HCT116 (cell line): ENCODE measurements at regions not wholly inside any gene's neighbourhood (a gene's known extent, or its start where the extent isn't known, plus 50 kb on each side); places are given as distances from the start of the nearest gene placed in this dataset.

Experiments used
- ATAC-seq: fragments of 200-7000 bp; cut with Tn5 transposase; 2 replicates; pipeline ENCODE4 v1.9.1; 2020; ENCODE audit warnings: mild to moderate bottlenecking, moderate library complexity
- BruUV-seq: library from RNA; stranded (reverse); fragments of 400-500 nt; replicated peaks from 2 replicates; lab custom pipeline; 2021; lab: Mats Ljungman, UMichigan
- CTCF ChIA-PET: fragments of 300-600 bp; sonication (Branson Sonifier 250); formaldehyde crosslinking; loops from one replicate; lab custom pipeline; 2021; ENCODE audit warnings: antibody characterized with exemption; lab: Charles Lee
- POLR2A ChIA-PET: fragments of 300-600, 350-600 bp; sonication (Branson Sonifier 250); formaldehyde crosslinking; loops from one replicate; lab custom pipeline; 2021; ENCODE audit warnings: antibody characterized with exemption; lab: Charles Lee
- RAD21 ChIA-PET, 2 experiments: fragments of 300-600 bp; sonication (Branson Sonifier 250); formaldehyde crosslinking; loops; one replicate each; lab custom pipeline; 2023; ENCODE audit warnings: low total read pairs in 2 of 2; ENCODE audit not compliant: uncharacterized antibody in 2 of 2, unreplicated experiment in 2 of 2, low non-redundant PET in 1 of 2; lab: Charles Lee
- DNase-seq: peaks from one replicate; pipeline ENCODE4 v3.0.0-alpha.2; 2010; ENCODE audit warnings: low read depth, low spot score
- H2AFZ ChIP-seq: fragments of 200-600 bp; shearing (Covaris generic), sonication (generic); 2 replicates; pipeline ENCODE4 v1.6.1; 2017; ENCODE audit warnings: low read depth, mixed run types, mixed read lengths, antibody characterized with exemption, low read length; ENCODE audit not compliant: poor library complexity, severe bottlenecking
- H3K27ac ChIP-seq: 2 replicates; pipeline ENCODE4 v1.5.1; 2012; ENCODE audit warnings: low read depth, low read length
- H3K27me3 ChIP-seq: fragments of 200-600 bp; sonication (generic); 2 replicates; pipeline ENCODE4 v1.6.1; 2016; ENCODE audit warnings: mixed run types, low read length, mixed read lengths; ENCODE audit not compliant: insufficient read depth
- H3K36me3 ChIP-seq, 2 experiments: fragments of 200-500 bp in 1 of 2; fragments of 200-600 bp in 1 of 2; sonication (Bioruptor generic) in 1 of 2; sonication (generic) in 1 of 2; 2 replicates each; pipeline versions ENCODE4 v1.5.1 to v1.6.1; 2014 to 2016; ENCODE audit warnings: low read length in 2 of 2, inconsistent platforms in 1 of 2, mixed read lengths in 1 of 2, mixed run types in 1 of 2; ENCODE audit not compliant: insufficient read depth in 2 of 2, control insufficient read depth in 1 of 2
- H3K4me1 ChIP-seq, 2 experiments: fragments of 200-600 bp in 1 of 2; sonication (generic) in 1 of 2; 2 replicates each; pipeline versions ENCODE4 v1.5.1 to v1.6.1; 2012 to 2017; ENCODE audit warnings: low read length in 2 of 2, inconsistent platforms in 1 of 2, mild to moderate bottlenecking in 1 of 2, mixed read lengths in 1 of 2, mixed run types in 1 of 2, moderate library complexity in 1 of 2; ENCODE audit not compliant: insufficient read depth in 2 of 2, control insufficient read depth in 1 of 2
- H3K4me2 ChIP-seq: fragments of 200-600 bp; sonication (generic); 2 replicates; pipeline ENCODE4 v1.6.1; 2017; ENCODE audit warnings: mixed run types, low read length, mixed read lengths
- H3K4me3 ChIP-seq, 2 experiments: fragments of 200-600 bp in 1 of 2; sonication (generic) in 1 of 2; replicated peaks in 1 of 2; 2 replicates each; pipeline ENCODE4 v1.5.1; 2011 to 2016; ENCODE audit warnings: low read length in 2 of 2, control low read depth in 1 of 2, low read depth in 1 of 2, mild to moderate bottlenecking in 1 of 2, mixed read lengths in 1 of 2, mixed run types in 1 of 2
- H3K79me2 ChIP-seq: fragments of 200-600 bp; sonication (generic); 2 replicates; pipeline ENCODE4 v1.6.1; 2017; ENCODE audit warnings: mild to moderate bottlenecking, mixed run types, low read length, moderate library complexity, mixed read lengths; ENCODE audit not compliant: insufficient read depth
- H3K9ac ChIP-seq: fragments of 200-600 bp; sonication (generic); 2 replicates; pipeline ENCODE4 v1.6.1; 2016; ENCODE audit warnings: low read length, mixed read lengths
- H3K9me2 ChIP-seq: fragments of 200-600 bp; sonication (generic), shearing (Covaris generic); 2 replicates; pipeline ENCODE4 v1.6.1; 2017; ENCODE audit warnings: mixed run types, mild to moderate bottlenecking, moderate library complexity; ENCODE audit not compliant: insufficient read depth
- H3K9me3 ChIP-seq, 2 experiments: fragments of 200-500 bp in 1 of 2; fragments of 200-600 bp in 1 of 2; sonication (Bioruptor generic) in 1 of 2; sonication (generic) in 1 of 2; 2 replicates each; pipeline ENCODE4 v1.6.1; 2014 to 2017; ENCODE audit warnings: low read length in 2 of 2, mixed read lengths in 2 of 2, inconsistent platforms in 1 of 2, low read depth in 1 of 2, mild to moderate bottlenecking in 1 of 2, mixed run types in 1 of 2, moderate library complexity in 1 of 2; ENCODE audit not compliant: control insufficient read depth in 1 of 2, insufficient read depth in 1 of 2
- H4K20me1 ChIP-seq: fragments of 200-600 bp; sonication (generic), shearing (Covaris generic); 2 replicates; pipeline ENCODE4 v1.6.1; 2017; ENCODE audit warnings: mixed run types, mild to moderate bottlenecking, moderate library complexity; ENCODE audit not compliant: insufficient read depth
- ATF3 ChIP-seq: IDR thresholded peaks from 2 replicates; pipeline ENCODE4 v1.6.1; 2012
- CEBPB ChIP-seq: IDR thresholded peaks from 2 replicates; pipeline ENCODE4 v1.6.1; 2012; ENCODE audit warnings: low read depth
- EZH2phosphoT487 ChIP-seq: fragments of 200-600 bp; IDR thresholded peaks from 2 replicates; pipeline ENCODE4 v1.6.1; 2018; ENCODE audit warnings: antibody characterized with exemption, borderline replicate concordance
- FOSL1 ChIP-seq: IDR thresholded peaks from 2 replicates; pipeline ENCODE4 v1.6.1; 2012; ENCODE audit warnings: low read depth
- JUND ChIP-seq: IDR thresholded peaks from 2 replicates; pipeline ENCODE4 v1.6.1; 2012
- MAX ChIP-seq: IDR thresholded peaks from 2 replicates; pipeline ENCODE4 v1.6.1; 2012
- POLR2A ChIP-seq: IDR thresholded peaks from 2 replicates; pipeline ENCODE4 v1.7.0; 2011; ENCODE audit warnings: borderline replicate concordance; ENCODE audit not compliant: insufficient read depth, insufficient read length; ENCODE audit errors: extremely low read depth
- POLR2AphosphoS5 ChIP-seq: IDR thresholded peaks from 2 replicates; pipeline ENCODE4 v1.6.1; 2011; ENCODE audit warnings: mild to moderate bottlenecking, low read depth, low read length, moderate library complexity
- RAD21 ChIP-seq: IDR thresholded peaks from 2 replicates; pipeline ENCODE4 v1.6.1; 2012; ENCODE audit warnings: low read depth, mild to moderate bottlenecking
- SIN3A ChIP-seq: IDR thresholded peaks from 2 replicates; pipeline ENCODE4 v1.6.1; 2012; ENCODE audit warnings: low read depth
- SRF ChIP-seq: IDR thresholded peaks from 2 replicates; pipeline ENCODE4 v1.6.1; 2012; ENCODE audit warnings: low read depth
- YY1 ChIP-seq: IDR thresholded peaks from 2 replicates; pipeline ENCODE4 v1.6.1; 2011; ENCODE audit warnings: low read length, low read depth, moderate library complexity, mild to moderate bottlenecking; ENCODE audit not compliant: insufficient replicate concordance; ENCODE audit errors: extremely low read depth
- ZFX ChIP-seq: fragments of 450-650 bp; IDR thresholded peaks from 2 replicates; pipeline ENCODE4 v1.6.1; 2017
- ZNF274 ChIP-seq: fragments of 200-500 bp; sonication (Bioruptor generic); IDR thresholded peaks from 2 replicates; pipeline ENCODE4 v1.6.1; 2014; ENCODE audit warnings: mild to moderate bottlenecking, low read depth, low read length, inconsistent platforms
- intact Hi-C: fragments of 100-400 bp; cut with micrococcal nuclease; formaldehyde crosslinking; loops from 2 replicates; pipeline ENCODE4 v1.10.0; 2022
- TF ChIP-seq, protein P1 (sequence below), 3 experiments: fragments of 200-600 bp in 1 of 3; sonication (generic) in 1 of 3; IDR thresholded peaks in 2 of 3; conservative IDR thresholded peaks in 1 of 3; 2 replicates each; pipeline ENCODE4 v1.5.1; 2012 to 2017; ENCODE audit warnings: low read depth in 2 of 3, low read length in 2 of 3, antibody characterized with exemption in 1 of 3, borderline replicate concordance in 1 of 3, control low read depth in 1 of 3, mild to moderate bottlenecking in 1 of 3, mixed read lengths in 1 of 3, mixed run types in 1 of 3, moderate library complexity in 1 of 3; ENCODE audit not compliant: insufficient read depth in 1 of 3

DNA sequence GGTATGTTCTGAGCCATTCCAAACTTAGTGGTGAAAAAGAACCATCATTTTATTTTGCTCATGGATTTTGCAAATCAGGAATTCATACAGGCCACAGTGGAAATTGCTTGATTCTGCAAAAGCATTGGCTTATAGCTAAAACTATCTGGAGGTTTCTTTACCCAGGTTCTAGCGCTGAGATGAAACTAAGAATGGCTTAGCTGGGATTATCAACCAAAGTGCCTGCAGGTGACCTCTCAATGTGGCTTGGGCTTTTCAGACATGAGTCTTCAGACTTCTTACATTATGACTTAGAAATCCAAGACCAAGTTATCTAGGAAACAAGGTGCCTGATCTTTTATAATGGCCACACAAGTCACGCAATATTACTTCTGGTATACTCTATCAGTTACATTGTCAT is 140.1 kb downstream of the HGF start:
- Histone ChIP-seq H3K4me1 (no peaks in the 10 kb centered on the region), H3K36me3 (no peaks in the 10 kb centered on the region), H3K27ac (no peak overlapping the region), H3K4me2 (no peak overlapping the region), H3K9me3 (no peaks in the 10 kb centered on the region), H3K4me3 (no peak overlapping the region), H3K9me2 (no peaks in the 10 kb centered on the region), H3K27me3 (no peaks in the 10 kb centered on the region), H2AFZ (no peak overlapping the region), H4K20me1 (no peaks in the 10 kb centered on the region), H3K9ac (no peak overlapping the region), H3K79me2 (no peaks in the 10 kb centered on the region)
- no peak for DNase-seq
- ATAC-seq = no peak
- ChIA-PET CTCF (no interaction called here), RAD21 (no interaction called here), POLR2A (no interaction called here)
- intact Hi-C loops = no loop called here
- TF ChIP-seq ZNF274 (no peak), FOSL1 (no peak), JUND (no peak), EZH2phosphoT487 (no peak), MAX (no peak)
- TF ChIP-seq, protein P1, sequence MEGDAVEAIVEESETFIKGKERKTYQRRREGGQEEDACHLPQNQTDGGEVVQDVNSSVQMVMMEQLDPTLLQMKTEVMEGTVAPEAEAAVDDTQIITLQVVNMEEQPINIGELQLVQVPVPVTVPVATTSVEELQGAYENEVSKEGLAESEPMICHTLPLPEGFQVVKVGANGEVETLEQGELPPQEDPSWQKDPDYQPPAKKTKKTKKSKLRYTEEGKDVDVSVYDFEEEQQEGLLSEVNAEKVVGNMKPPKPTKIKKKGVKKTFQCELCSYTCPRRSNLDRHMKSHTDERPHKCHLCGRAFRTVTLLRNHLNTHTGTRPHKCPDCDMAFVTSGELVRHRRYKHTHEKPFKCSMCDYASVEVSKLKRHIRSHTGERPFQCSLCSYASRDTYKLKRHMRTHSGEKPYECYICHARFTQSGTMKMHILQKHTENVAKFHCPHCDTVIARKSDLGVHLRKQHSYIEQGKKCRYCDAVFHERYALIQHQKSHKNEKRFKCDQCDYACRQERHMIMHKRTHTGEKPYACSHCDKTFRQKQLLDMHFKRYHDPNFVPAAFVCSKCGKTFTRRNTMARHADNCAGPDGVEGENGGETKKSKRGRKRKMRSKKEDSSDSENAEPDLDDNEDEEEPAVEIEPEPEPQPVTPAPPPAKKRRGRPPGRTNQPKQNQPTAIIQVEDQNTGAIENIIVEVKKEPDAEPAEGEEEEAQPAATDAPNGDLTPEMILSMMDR (IDR thresholded peaks at IDR 0.05 in 2 of 3, conservative IDR thresholded peaks at IDR 0.05 in 1 of 3; ENCODE audit: borderline replicate concordance in 1 of 3, insufficient read depth in 1 of 3, low read depth in 2 of 3, low read length in 2 of 3) = no peak
- no TSS peak for BruUV-seq

- CTCF ChIA-PET = no interaction called here
- BruUV-seq = no TSS peak
- TF ChIP-seq JUND (no peak), RAD21 (no peak), CEBPB (no peak), POLR2AphosphoS5 (no peak), POLR2A (no peak), SRF (no peak), SIN3A (no peak), YY1 (no peak), ATF3 (no peak), FOSL1 (no peak), ZFX (no peak)
- TF ChIP-seq, protein P1 (IDR thresholded peaks at IDR 0.05 in 2 of 3, conservative IDR thresholded peaks at IDR 0.05 in 1 of 3; ENCODE audit: borderline replicate concordance in 1 of 3, insufficient read depth in 1 of 3, low read depth in 2 of 3, low read length in 2 of 3) = no peak
Observed at GRCh38 chr7:81628951-81629350, 140.9 kb downstream of the HGF start.

More at GRCh38 chr7:81628951-81629350, 140.9 kb downstream of the HGF start:
- no peak overlapping the region for H3K27ac ChIP-seq
- no peaks in the 10 kb centered on the region for H3K36me3 ChIP-seq
- ChIA-PET RAD21 (no interaction called here), POLR2A (no interaction called here)
- DNase-seq (no peak), ATAC-seq (no peak)
- no peaks in the 10 kb centered on the region for H4K20me1 ChIP-seq
- intact Hi-C loops = no loop called here
- no peak overlapping the region for H3K4me3 ChIP-seq
- H3K9me3 ChIP-seq = no peaks in the 10 kb centered on the region
- H3K4me1 ChIP-seq = no peaks in the 10 kb centered on the region
- H3K79me2 ChIP-seq = no peaks in the 10 kb centered on the region
- no peaks in the 10 kb centered on the region for H3K9me2 ChIP-seq
- no peak overlapping the region for H2AFZ ChIP-seq
- no peak overlapping the region for H3K4me2 ChIP-seq
- no peaks in the 10 kb centered on the region for H3K27me3 ChIP-seq
- H3K9ac ChIP-seq = no peak overlapping the region
